B cell (primary cell): ENCODE measurements at regions not wholly inside any gene's neighbourhood (a gene's known extent, or its start where the extent isn't known, plus 50 kb on each side); places are given as distances from the start of the nearest gene placed in this dataset.

Experiments
- ATAC-seq: fragments of 200-7000 bp; cut with Tn5 transposase; one replicate; pipeline ENCODE4 v1.10.0; 2021; ENCODE audit warnings: low read depth, mild to moderate bottlenecking, moderate number of reproducible peaks, moderate library complexity
- CTCF ChIA-PET: fragments of 350-600 bp; sonication (Branson Sonifier 250); formaldehyde crosslinking; loops from one replicate; lab custom pipeline; 2021; ENCODE audit warnings: antibody characterized with exemption, inconsistent platforms; lab: Charles Lee
- POLR2A ChIA-PET: fragments of 350-600 bp; sonication (Branson Sonifier 250); formaldehyde crosslinking; loops from one replicate; lab custom pipeline; 2021; ENCODE audit warnings: antibody characterized with exemption; lab: Charles Lee
- DNase-seq: peaks from one replicate; pipeline ENCODE4 v3.0.0; 2013
- H2AFZ ChIP-seq: 2 replicates; pipeline ENCODE4 v1.6.1; 2012; ENCODE audit warnings: mild to moderate bottlenecking, low read depth, low read length; ENCODE audit not compliant: insufficient read depth, poor library complexity, severe bottlenecking
- H3K27ac ChIP-seq, 2 donors: 1 replicate in 1 of 2; 2 replicates in 1 of 2; pipeline ENCODE4 v1.5.1; 2012 to 2013; ENCODE audit warnings: low read length in 2 of 2, mild to moderate bottlenecking in 2 of 2, moderate library complexity in 1 of 2
- H3K27me3 ChIP-seq, 4 experiments: fragments of 200-600 bp in 1 of 4; sonication (generic) in 1 of 4; replicated peaks in 1 of 4; 1 replicate in 2 of 4; 2 replicates in 2 of 4; pipeline versions ENCODE4 v1.6.1 to v1.7.0; 2013 to 2016; ENCODE audit warnings: low read length in 3 of 4, mild to moderate bottlenecking in 2 of 4, mixed read lengths in 1 of 4, moderate library complexity in 1 of 4; ENCODE audit not compliant: insufficient read depth in 4 of 4, control insufficient read depth in 3 of 4; ENCODE audit errors: control extremely low read depth in 1 of 4
- H3K36me3 ChIP-seq, 2 experiments: replicated peaks in 1 of 2; 1 replicate in 1 of 2; 2 replicates in 1 of 2; pipeline versions ENCODE4 v1.6.1 to v1.7.1; 2013; ENCODE audit warnings: low read length in 1 of 2; ENCODE audit not compliant: insufficient read depth in 2 of 2, control insufficient read depth in 1 of 2; ENCODE audit errors: control extremely low read depth in 1 of 2, extremely low read depth in 1 of 2
- H3K4me1 ChIP-seq, 2 donors: fragments of 200-600 bp in 1 of 2; sonication (generic) in 1 of 2; 1 replicate in 1 of 2; 2 replicates in 1 of 2; pipeline versions ENCODE4 v1.5.1 to v1.6.1; 2013 to 2017; ENCODE audit warnings: low read length in 2 of 2; ENCODE audit not compliant: control insufficient read depth in 2 of 2, insufficient read depth in 2 of 2
- H3K4me2 ChIP-seq: replicated peaks from 2 replicates; pipeline ENCODE3; 2012; ENCODE audit warnings: mild to moderate bottlenecking, low read depth, low read length; ENCODE audit not compliant: poor library complexity, severe bottlenecking
- H3K4me3 ChIP-seq, 5 experiments: fragments of 200-600 bp in 1 of 5; sonication (generic) in 1 of 5; 1 replicate in 3 of 5; 2 replicates in 2 of 5; pipeline versions ENCODE4 v1.5.1 to v1.7.0; 2011 to 2016; ENCODE audit warnings: low read length in 4 of 5, mild to moderate bottlenecking in 4 of 5, low read depth in 2 of 5, control low read depth in 1 of 5, moderate library complexity in 1 of 5; ENCODE audit not compliant: insufficient read depth in 1 of 5; ENCODE audit errors: control extremely low read depth in 1 of 5, extremely low read depth in 1 of 5
- H3K79me2 ChIP-seq: fragments of 200-600 bp; sonication (generic); one replicate; pipeline ENCODE4 v1.6.0; 2016; ENCODE audit warnings: low read length; ENCODE audit not compliant: control insufficient read depth, insufficient read depth
- H3K9ac ChIP-seq: fragments of 200-600 bp; sonication (generic); 2 replicates; pipeline ENCODE4 v1.6.1; 2017; ENCODE audit warnings: mild to moderate bottlenecking, low read length, moderate library complexity
- H3K9me3 ChIP-seq, 3 donors: one replicate each; pipeline versions ENCODE4 v1.6.1 to v1.7.1; 2013; ENCODE audit warnings: low read length in 2 of 3; ENCODE audit not compliant: control insufficient read depth in 2 of 3, insufficient read depth in 1 of 3; ENCODE audit errors: control extremely low read depth in 1 of 3
- H4K20me1 ChIP-seq: 2 replicates; pipeline ENCODE4 v1.6.0; 2012; ENCODE audit warnings: mild to moderate bottlenecking, low read length; ENCODE audit not compliant: insufficient read depth, control insufficient read depth, poor library complexity, severe bottlenecking
- H3K27ac Mint-ChIP-seq: one replicate; pipeline ENCODE4 v1.8.0; 2021; ENCODE audit warnings: mixed read lengths
- H3K27me3 Mint-ChIP-seq: one replicate; pipeline ENCODE4 v1.8.0; 2021; ENCODE audit warnings: mixed read lengths
- H3K4me1 Mint-ChIP-seq: one replicate; pipeline ENCODE4 v1.8.0; 2021; ENCODE audit warnings: mixed read lengths
- H3K4me3 Mint-ChIP-seq: one replicate; pipeline ENCODE4 v1.8.0; 2021; ENCODE audit warnings: mixed read lengths
- H3K9me3 Mint-ChIP-seq: one replicate; pipeline ENCODE4 v1.8.0; 2022; ENCODE audit warnings: mixed read lengths; ENCODE audit not compliant: insufficient read depth
- CTCF ChIP-seq: fragments of 200-600 bp; IDR thresholded peaks from one replicate; pipeline ENCODE4 v1.8.0; 2022; ENCODE audit warnings: antibody characterized with exemption, mild to moderate bottlenecking
- EZH2 ChIP-seq: IDR thresholded peaks from 2 replicates; pipeline ENCODE4 v1.6.1; 2012; ENCODE audit warnings: borderline replicate concordance, low read depth, mild to moderate bottlenecking, moderate library complexity, low read length; ENCODE audit not compliant: insufficient read depth, poor library complexity, severe bottlenecking
- WGBS: methylation state at CpG from one replicate; pipeline ENCODE4 v1.1.5; 2013; ENCODE audit warnings: missing lambda C conversion rate; ENCODE audit not compliant: insufficient coverage; 5-methylcytosine and 5-hydroxymethylcytosine counted together
- intact Hi-C: fragments of 100-400 bp; cut with micrococcal nuclease; formaldehyde crosslinking; loops from one replicate; pipeline ENCODE4 v1.10.0; 2022

- Histone ChIP-seq H3K27me3 (no peaks in the 10 kb centered on the region), H3K27ac (no peak overlapping the region), H3K9me3 (no peaks in the 10 kb centered on the region), H3K79me2 (no peaks in the 10 kb centered on the region), H3K9ac (no peak overlapping the region), H3K4me3 (no peak overlapping the region), H3K36me3 (no peaks in the 10 kb centered on the region), H2AFZ (no peak overlapping the region), H4K20me1 (no peaks in the 10 kb centered on the region), H3K4me2 (no peak overlapping the region), H3K4me1 (no peaks in the 10 kb centered on the region)
- H3K4me3 Mint-ChIP-seq = no peak overlapping the region
- ATAC-seq (no peak), DNase-seq (no peak)
- intact Hi-C loops = no loop called here
- POLR2A ChIA-PET = no interaction called here
- H3K27ac Mint-ChIP-seq = no peak overlapping the region
- no peaks in the 10 kb centered on the region for H3K27me3 Mint-ChIP-seq
- CTCF ChIA-PET = no interaction called here
- peaks cover 2% of the 10 kb centered on the region for H3K4me1 Mint-ChIP-seq
- no peaks in the 10 kb centered on the region for H3K9me3 Mint-ChIP-seq
- TF ChIP-seq EZH2 = no peak
- no peak for TF ChIP-seq CTCF
These were observed 836.1 kb downstream of the NLGN4Y start for GRCh38 chrY:15360471-15360870.

GRCh38 chrY:15364996-15365395, 840.7 kb downstream of the NLGN4Y start:
- 86% methylated on average over 2 of the region's 4 CpGs for WGBS
- no peak for DNase-seq

More at GRCh38 chrY:15364996-15365395, 840.7 kb downstream of the NLGN4Y start:
- TF ChIP-seq CTCF = no peak
- TF ChIP-seq EZH2 = no peak
- Histone ChIP-seq H3K4me2 (no peak overlapping the region), H3K27me3 (no peaks in the 10 kb centered on the region), H3K9me3 (no peaks in the 10 kb centered on the region), H3K4me3 (no peak overlapping the region), H3K27ac (no peak overlapping the region), H3K36me3 (no peaks in the 10 kb centered on the region), H3K79me2 (no peaks in the 10 kb centered on the region), H4K20me1 (no peaks in the 10 kb centered on the region), H3K9ac (no peak overlapping the region), H2AFZ (no peak overlapping the region), H3K4me1 (no peaks in the 10 kb centered on the region)
- no peak overlapping the region for H3K4me3 Mint-ChIP-seq
- no peaks in the 10 kb centered on the region for H3K4me1 Mint-ChIP-seq
- intact Hi-C loops = no loop called here
- ChIA-PET POLR2A (no interaction called here), CTCF (no interaction called here)
- ATAC-seq = no peak
- H3K27me3 Mint-ChIP-seq = no peaks in the 10 kb centered on the region
- no peaks in the 10 kb centered on the region for H3K9me3 Mint-ChIP-seq
- H3K27ac Mint-ChIP-seq = no peak overlapping the region
